Fibroblast of lung (primary cell): ENCODE measurements at regions not wholly inside any gene's neighbourhood (a gene's known extent, or its start where the extent isn't known, plus 50 kb on each side); places are given as distances from the start of the nearest gene placed in this dataset.

ENCODE experiments used
- EZH2 ChIP-seq: IDR thresholded peaks from 2 replicates; pipeline ENCODE4 v1.5.1; 2012; ENCODE audit warnings: low read length, control low read depth, mild to moderate bottlenecking; ENCODE audit errors: missing control alignments
- TF ChIP-seq, protein P1 (sequence below), 2 donors: IDR thresholded peaks in 1 of 2; conservative IDR thresholded peaks in 1 of 2; 1 replicate in 1 of 2; 2 replicates in 1 of 2; pipeline ENCODE4 v1.5.1; 2011 to 2012; ENCODE audit warnings: low read length in 2 of 2, control low read depth in 1 of 2, inconsistent platforms in 1 of 2, low read depth in 1 of 2, mild to moderate bottlenecking in 1 of 2

DNA sequence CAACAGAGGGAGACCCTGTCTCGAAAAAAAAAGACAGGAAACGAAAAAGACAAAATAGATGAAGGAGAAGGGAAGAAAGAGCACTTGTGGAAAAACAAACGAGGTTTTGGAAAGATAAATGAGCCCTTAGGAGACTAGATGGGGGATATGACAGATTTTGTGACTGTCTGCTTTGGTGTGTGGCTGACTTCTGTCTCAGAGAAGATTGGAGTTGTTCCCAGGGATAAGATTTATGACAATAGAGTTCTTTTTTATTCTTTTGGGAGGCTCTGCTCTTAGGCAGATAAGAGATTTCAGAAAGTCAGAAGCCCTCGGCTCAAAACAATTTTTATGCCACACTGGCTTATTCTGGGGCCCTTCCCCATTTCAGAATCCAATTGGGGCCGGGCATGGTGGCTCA is 73.9 kb upstream of the ATF7IP2 start:
- TF ChIP-seq, protein P1, sequence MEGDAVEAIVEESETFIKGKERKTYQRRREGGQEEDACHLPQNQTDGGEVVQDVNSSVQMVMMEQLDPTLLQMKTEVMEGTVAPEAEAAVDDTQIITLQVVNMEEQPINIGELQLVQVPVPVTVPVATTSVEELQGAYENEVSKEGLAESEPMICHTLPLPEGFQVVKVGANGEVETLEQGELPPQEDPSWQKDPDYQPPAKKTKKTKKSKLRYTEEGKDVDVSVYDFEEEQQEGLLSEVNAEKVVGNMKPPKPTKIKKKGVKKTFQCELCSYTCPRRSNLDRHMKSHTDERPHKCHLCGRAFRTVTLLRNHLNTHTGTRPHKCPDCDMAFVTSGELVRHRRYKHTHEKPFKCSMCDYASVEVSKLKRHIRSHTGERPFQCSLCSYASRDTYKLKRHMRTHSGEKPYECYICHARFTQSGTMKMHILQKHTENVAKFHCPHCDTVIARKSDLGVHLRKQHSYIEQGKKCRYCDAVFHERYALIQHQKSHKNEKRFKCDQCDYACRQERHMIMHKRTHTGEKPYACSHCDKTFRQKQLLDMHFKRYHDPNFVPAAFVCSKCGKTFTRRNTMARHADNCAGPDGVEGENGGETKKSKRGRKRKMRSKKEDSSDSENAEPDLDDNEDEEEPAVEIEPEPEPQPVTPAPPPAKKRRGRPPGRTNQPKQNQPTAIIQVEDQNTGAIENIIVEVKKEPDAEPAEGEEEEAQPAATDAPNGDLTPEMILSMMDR (conservative IDR thresholded peaks at IDR 0.05 in 1 of 2, IDR thresholded peaks at IDR 0.05 in 1 of 2; ENCODE audit: low read depth in 1 of 2, low read length in 2 of 2) = no peak
- no peak for TF ChIP-seq EZH2
